ENCODE measurements at regions not wholly inside any gene's neighbourhood (a gene's known extent, or its start where the extent isn't known, plus 50 kb on each side); places are given as distances from the start of the nearest gene placed in this dataset.

DNA sequence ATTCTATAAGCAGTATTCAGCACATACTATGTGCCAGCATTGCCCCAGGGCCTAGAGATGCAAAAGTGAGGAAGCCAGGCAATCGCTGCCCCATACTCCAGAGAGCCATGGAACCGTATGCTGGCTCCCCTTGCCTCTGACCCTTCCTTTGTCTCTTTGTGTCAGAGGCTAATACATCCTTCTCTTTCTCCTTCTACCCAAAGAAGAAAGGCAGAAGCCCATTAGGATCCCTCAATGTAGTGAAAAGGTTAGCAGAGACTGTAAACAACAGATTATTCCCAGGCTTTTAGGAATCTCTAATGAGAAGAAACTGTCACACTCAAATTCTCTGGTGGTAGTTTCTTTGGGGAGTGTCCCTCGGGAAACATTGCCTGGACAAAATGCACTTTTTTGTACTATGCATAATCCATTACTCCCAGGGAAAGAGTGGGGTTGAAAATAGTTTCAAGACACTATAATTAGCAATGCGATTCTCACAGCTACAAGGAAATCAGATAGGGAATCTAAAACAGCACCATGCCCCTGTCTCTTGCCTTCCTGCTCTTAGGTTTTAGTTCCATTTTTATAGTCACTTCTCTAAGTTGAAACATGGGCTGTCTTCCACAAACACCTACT lies 325.2 kb upstream of the CNR1 start:
- intact Hi-C loops (cut with DNase I) = loop anchor here (5.0 kb wide), 1 partner anchor 559 kb away; no protein-coding TSS in a partner anchor
- 76 to 90% (median 82%) methylated on average over 4 of the region's 4 CpGs for WGBS, 4 donors
- Histone ChIP-seq H3K4me1 (replicated peaks in 1 of 2) (no peaks in the 10 kb centered on the region), H3K4me3 (no peak overlapping the region), H3K36me3 (replicated peaks in 1 of 2) (no peaks in the 10 kb centered on the region), H3K27me3 (no peaks in the 10 kb centered on the region), H3K27ac (no peak overlapping the region), H3K9me3 (replicated peaks in 1 of 3) (no peaks in the 10 kb centered on the region)
- no peak for DNase-seq
- no peak for TF ChIP-seq POLR2A (IDR thresholded peaks at IDR 0.05)
- TF ChIP-seq, protein P1, sequence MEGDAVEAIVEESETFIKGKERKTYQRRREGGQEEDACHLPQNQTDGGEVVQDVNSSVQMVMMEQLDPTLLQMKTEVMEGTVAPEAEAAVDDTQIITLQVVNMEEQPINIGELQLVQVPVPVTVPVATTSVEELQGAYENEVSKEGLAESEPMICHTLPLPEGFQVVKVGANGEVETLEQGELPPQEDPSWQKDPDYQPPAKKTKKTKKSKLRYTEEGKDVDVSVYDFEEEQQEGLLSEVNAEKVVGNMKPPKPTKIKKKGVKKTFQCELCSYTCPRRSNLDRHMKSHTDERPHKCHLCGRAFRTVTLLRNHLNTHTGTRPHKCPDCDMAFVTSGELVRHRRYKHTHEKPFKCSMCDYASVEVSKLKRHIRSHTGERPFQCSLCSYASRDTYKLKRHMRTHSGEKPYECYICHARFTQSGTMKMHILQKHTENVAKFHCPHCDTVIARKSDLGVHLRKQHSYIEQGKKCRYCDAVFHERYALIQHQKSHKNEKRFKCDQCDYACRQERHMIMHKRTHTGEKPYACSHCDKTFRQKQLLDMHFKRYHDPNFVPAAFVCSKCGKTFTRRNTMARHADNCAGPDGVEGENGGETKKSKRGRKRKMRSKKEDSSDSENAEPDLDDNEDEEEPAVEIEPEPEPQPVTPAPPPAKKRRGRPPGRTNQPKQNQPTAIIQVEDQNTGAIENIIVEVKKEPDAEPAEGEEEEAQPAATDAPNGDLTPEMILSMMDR (IDR thresholded peaks at IDR 0.05) = no peak

DNA sequence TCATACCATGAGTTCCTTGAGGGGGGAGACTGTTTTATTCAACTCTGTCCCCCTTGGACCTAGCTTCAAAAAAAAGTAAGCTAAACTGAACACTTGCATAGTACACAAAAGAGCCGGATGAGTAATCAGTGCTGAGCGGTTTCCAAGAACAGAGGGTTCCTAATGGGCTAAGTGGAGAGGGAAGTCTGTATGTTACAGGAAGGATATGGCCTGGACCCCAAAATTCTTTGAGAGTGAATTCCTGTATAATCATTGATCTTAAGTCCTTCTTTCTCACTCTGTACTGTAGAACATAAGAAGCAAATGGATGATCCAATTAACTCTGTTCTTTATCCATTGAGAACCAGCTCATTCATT lies 324.7 kb upstream of the CNR1 start:
- H3K4me3 ChIP-seq = no peak overlapping the region
- TF ChIP-seq, protein P1 (IDR thresholded peaks at IDR 0.05) = no peak
- TF ChIP-seq POLR2A (IDR thresholded peaks at IDR 0.05) = no peak
- no peaks in the 10 kb centered on the region for H3K4me1 ChIP-seq (replicated peaks in 1 of 2)
- H3K27me3 ChIP-seq = no peaks in the 10 kb centered on the region
- intact Hi-C loops (cut with DNase I) = loop anchor here (5.0 kb wide), 1 partner anchor 559 kb away; no protein-coding TSS in a partner anchor
- WGBS, 4 donors = 67 to 83% (median 76%) methylated on average over 2 of the region's 2 CpGs
- peak overlapping the region in 1 of 5 donors; percentile 14 for H3K27ac ChIP-seq
- peak in 1 of 7 donors; percentile 6 for DNase-seq
- no peaks in the 10 kb centered on the region for H3K9me3 ChIP-seq (replicated peaks in 1 of 3)
- H3K36me3 ChIP-seq (replicated peaks in 1 of 2) = no peaks in the 10 kb centered on the region

DNA sequence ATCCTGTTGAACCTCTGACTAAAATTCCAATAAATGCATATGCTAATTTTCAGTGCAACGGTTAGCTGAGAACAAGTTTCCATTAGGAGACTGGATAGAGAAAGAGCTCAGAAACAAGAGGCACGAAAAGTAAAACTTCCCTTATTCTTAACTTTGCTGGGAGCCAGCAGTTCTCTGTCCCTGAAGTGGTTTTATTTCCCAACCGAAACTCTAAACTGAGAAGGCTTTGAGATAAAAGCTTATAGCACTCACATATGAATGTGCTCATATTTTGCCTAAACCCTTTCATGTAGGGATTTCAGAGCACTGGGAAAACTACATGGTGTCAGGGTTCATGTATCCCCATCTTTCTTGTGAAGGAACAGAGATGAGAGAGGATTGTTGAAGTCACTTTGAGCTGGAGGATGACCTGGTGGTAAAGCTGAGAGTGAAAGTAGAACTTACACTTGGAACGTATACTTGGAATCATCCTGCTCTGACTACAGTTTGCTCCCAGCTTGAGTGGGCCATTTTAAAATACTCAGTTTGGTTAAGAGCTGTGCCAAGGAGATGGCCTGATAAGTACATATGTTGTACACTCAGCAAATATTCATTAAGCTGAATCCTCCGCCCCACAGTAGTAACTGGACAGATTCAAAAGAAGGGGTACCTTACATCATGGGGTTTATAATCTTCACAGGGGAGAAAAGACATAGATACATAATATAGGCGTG lies 324.2 kb upstream of the CNR1 start:
- Histone ChIP-seq H3K27ac (peak overlapping the region in 1 of 5 donors; percentile 14), H3K4me1 (replicated peaks in 1 of 2) (no peaks in the 10 kb centered on the region), H3K4me3 (no peak overlapping the region), H3K36me3 (replicated peaks in 1 of 2) (no peaks in the 10 kb centered on the region), H3K9me3 (replicated peaks in 1 of 3) (no peaks in the 10 kb centered on the region), H3K27me3 (no peaks in the 10 kb centered on the region)
- no peak for TF ChIP-seq POLR2A (IDR thresholded peaks at IDR 0.05)
- TF ChIP-seq, protein P1 (IDR thresholded peaks at IDR 0.05) = no peak
- intact Hi-C loops (cut with DNase I) = loop anchor here (5.0 kb wide), 1 partner anchor 558 kb away; no protein-coding TSS in a partner anchor
- no peak for DNase-seq
- 83 to 86% (median 85%) methylated on average over 6 of the region's 6 CpGs for WGBS, 4 donors

DNA sequence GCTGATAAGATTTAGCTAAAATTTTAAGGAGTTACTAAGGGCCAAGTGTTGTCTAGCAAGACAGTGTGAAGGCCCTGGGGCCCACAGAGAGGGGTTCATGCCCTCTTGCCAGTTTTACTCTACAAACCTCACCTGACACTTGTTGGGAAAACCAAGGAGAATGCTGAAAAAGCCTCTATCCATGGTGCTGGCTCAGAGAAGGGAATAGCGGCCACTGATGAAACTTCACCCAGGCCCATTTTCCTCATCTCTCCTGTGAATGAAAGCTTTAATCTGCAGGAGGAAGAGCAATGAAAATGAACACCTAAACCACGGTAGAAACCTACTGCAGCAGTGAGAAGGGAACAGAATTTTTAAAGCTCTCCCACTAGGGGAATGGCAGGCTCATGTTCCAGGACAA lies 317.3 kb upstream of the CNR1 start:
- H3K4me3 ChIP-seq = no peak overlapping the region
- TF ChIP-seq, protein P1 (IDR thresholded peaks at IDR 0.05) = no peak
- no peak for TF ChIP-seq POLR2A (IDR thresholded peaks at IDR 0.05)
- H3K36me3 ChIP-seq (replicated peaks in 1 of 2) = no peaks in the 10 kb centered on the region
- H3K27me3 ChIP-seq = no peaks in the 10 kb centered on the region
- no peaks in the 10 kb centered on the region for H3K4me1 ChIP-seq (replicated peaks in 1 of 2)
- H3K9me3 ChIP-seq (replicated peaks in 1 of 3) = peaks cover 0 to 7% (median 0%) of the 10 kb centered on the region in 3 donors
- no peak overlapping the region for H3K27ac ChIP-seq
- 84 to 90% (median 86%) methylated on average over 2 of the region's 2 CpGs for WGBS, 4 donors
- DNase-seq = no peak
- intact Hi-C loops (cut with DNase I) = no loop called here
